ENCODE measurements at regions not wholly inside any gene's neighbourhood (a gene's known extent, or its start where the extent isn't known, plus 50 kb on each side); places are given as distances from the start of the nearest gene placed in this dataset.

- no peak overlapping the region for H3K4me3 ChIP-seq (ENCODE audit: insufficient read depth, low read depth, low read length)
- no peaks in the 10 kb centered on the region for H3K36me3 ChIP-seq (ENCODE audit: insufficient read depth, low read length)
- FAIRE-seq (no peak), DNase-seq (ENCODE audit: low read depth) (no peak)
- no peak for TF ChIP-seq CTCF (IDR thresholded peaks at IDR 0.05; ENCODE audit: insufficient read depth, low read depth, low read length)
- TF ChIP-seq EZH2 (IDR thresholded peaks at IDR 0.05; ENCODE audit: insufficient read depth, low read length): no peak
- H2AFZ ChIP-seq (ENCODE audit: low read depth, low read length): no peak overlapping the region
- Mint-ChIP-seq H3K27ac (ENCODE audit: unreplicated experiment) (no peak overlapping the region), H3K9me3 (ENCODE audit: unreplicated experiment) (no peaks in the 10 kb centered on the region), H3K4me1 (ENCODE audit: low read depth, unreplicated experiment) (peaks cover 10% of the 10 kb centered on the region), H3K4me3 (ENCODE audit: unreplicated experiment) (no peak overlapping the region), H3K36me3 (ENCODE audit: low read depth, unreplicated experiment) (no peaks in the 10 kb centered on the region), H3K27me3 (ENCODE audit: low read depth, unreplicated experiment) (peaks cover 47% of the 10 kb centered on the region)
- no peaks in the 10 kb centered on the region for H3K4me1 ChIP-seq (ENCODE audit: insufficient read depth, low read length)
- H3K27me3 ChIP-seq (ENCODE audit: insufficient read depth, low read length): no peaks in the 10 kb centered on the region
- H3K9ac ChIP-seq (ENCODE audit: low read length): no peak overlapping the region
- H3K4me2 ChIP-seq (ENCODE audit: low read length): no peak overlapping the region
- no peaks in the 10 kb centered on the region for H3K79me2 ChIP-seq (ENCODE audit: insufficient read depth, low read length)
- H3K27ac ChIP-seq (ENCODE audit: low read depth, low read length): no peak overlapping the region
- no peaks in the 10 kb centered on the region for H4K20me1 ChIP-seq (ENCODE audit: insufficient read depth, low read length)
- no peaks in the 10 kb centered on the region for H3K9me3 ChIP-seq (ENCODE audit: insufficient read depth, low read depth, low read length)
These were observed 151.4 kb upstream of the ETV3 start for GRCh38 chr1:157289424-157290105.

- no peaks in the 10 kb centered on the region for H3K27me3 ChIP-seq (ENCODE audit: insufficient read depth, low read length)
- no peaks in the 10 kb centered on the region for H3K9me3 Mint-ChIP-seq (ENCODE audit: unreplicated experiment)
These were observed 150.8 kb upstream of the ETV3 start for GRCh38 chr1:157288996-157289395.

More at GRCh38 chr1:157288996-157289395, 150.8 kb upstream of the ETV3 start:
- no peaks in the 10 kb centered on the region for H3K36me3 Mint-ChIP-seq (ENCODE audit: low read depth, unreplicated experiment)
- H3K4me1 Mint-ChIP-seq (ENCODE audit: low read depth, unreplicated experiment): peaks cover 10% of the 10 kb centered on the region
- Histone ChIP-seq H3K79me2 (ENCODE audit: insufficient read depth, low read length) (no peaks in the 10 kb centered on the region), H4K20me1 (ENCODE audit: insufficient read depth, low read length) (no peaks in the 10 kb centered on the region), H3K4me1 (ENCODE audit: insufficient read depth, low read length) (no peaks in the 10 kb centered on the region), H3K36me3 (ENCODE audit: insufficient read depth, low read length) (no peaks in the 10 kb centered on the region), H3K9ac (ENCODE audit: low read length) (no peak overlapping the region), H3K9me3 (ENCODE audit: insufficient read depth, low read depth, low read length) (no peaks in the 10 kb centered on the region), H3K27ac (ENCODE audit: low read depth, low read length) (no peak overlapping the region), H2AFZ (ENCODE audit: low read depth, low read length) (no peak overlapping the region), H3K4me2 (ENCODE audit: low read length) (no peak overlapping the region), H3K4me3 (ENCODE audit: insufficient read depth, low read depth, low read length) (no peak overlapping the region)
- peaks cover 52% of the 10 kb centered on the region for H3K27me3 Mint-ChIP-seq (ENCODE audit: low read depth, unreplicated experiment)
- H3K4me3 Mint-ChIP-seq (ENCODE audit: unreplicated experiment): no peak overlapping the region
- TF ChIP-seq EZH2 (IDR thresholded peaks at IDR 0.05; ENCODE audit: insufficient read depth, low read length): no peak
- TF ChIP-seq CTCF (IDR thresholded peaks at IDR 0.05; ENCODE audit: insufficient read depth, low read depth, low read length): no peak
- DNase-seq (ENCODE audit: low read depth): no peak
- FAIRE-seq: no peak
- H3K27ac Mint-ChIP-seq (ENCODE audit: unreplicated experiment): peak overlapping the region; percentile 72
